HL-60 (cell line): ENCODE measurements at regions not wholly inside any gene's neighbourhood (a gene's known extent, or its start where the extent isn't known, plus 50 kb on each side); places are given as distances from the start of the nearest gene placed in this dataset.

Experiments used
- REST ChIP-seq: IDR thresholded peaks from 2 replicates; pipeline ENCODE4 v1.6.1; 2012; ENCODE audit warnings: low read depth; ENCODE audit not compliant: insufficient replicate concordance
- TF ChIP-seq, protein P1 (sequence below): IDR thresholded peaks from one replicate; pipeline ENCODE4 v1.5.1; 2011; ENCODE audit warnings: low read length, control low read depth, inconsistent platforms; ENCODE audit not compliant: insufficient read depth

- TF ChIP-seq, protein P1, sequence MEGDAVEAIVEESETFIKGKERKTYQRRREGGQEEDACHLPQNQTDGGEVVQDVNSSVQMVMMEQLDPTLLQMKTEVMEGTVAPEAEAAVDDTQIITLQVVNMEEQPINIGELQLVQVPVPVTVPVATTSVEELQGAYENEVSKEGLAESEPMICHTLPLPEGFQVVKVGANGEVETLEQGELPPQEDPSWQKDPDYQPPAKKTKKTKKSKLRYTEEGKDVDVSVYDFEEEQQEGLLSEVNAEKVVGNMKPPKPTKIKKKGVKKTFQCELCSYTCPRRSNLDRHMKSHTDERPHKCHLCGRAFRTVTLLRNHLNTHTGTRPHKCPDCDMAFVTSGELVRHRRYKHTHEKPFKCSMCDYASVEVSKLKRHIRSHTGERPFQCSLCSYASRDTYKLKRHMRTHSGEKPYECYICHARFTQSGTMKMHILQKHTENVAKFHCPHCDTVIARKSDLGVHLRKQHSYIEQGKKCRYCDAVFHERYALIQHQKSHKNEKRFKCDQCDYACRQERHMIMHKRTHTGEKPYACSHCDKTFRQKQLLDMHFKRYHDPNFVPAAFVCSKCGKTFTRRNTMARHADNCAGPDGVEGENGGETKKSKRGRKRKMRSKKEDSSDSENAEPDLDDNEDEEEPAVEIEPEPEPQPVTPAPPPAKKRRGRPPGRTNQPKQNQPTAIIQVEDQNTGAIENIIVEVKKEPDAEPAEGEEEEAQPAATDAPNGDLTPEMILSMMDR, result no peak
- no peak for TF ChIP-seq REST
Measured at GRCh38 chr13:107387525-107387924, 819.6 kb upstream of the ARGLU1 start.
